HG03108 (cell line): ENCODE measurements at regions not wholly inside any gene's neighbourhood (a gene's known extent, or its start where the extent isn't known, plus 50 kb on each side); places are given as distances from the start of the nearest gene placed in this dataset.
"Not testable (repeated sequence)": the region's sequence is repeated elsewhere in the genome, so short reads cannot be mapped to it uniquely, and the experiment has no call there.

Source experiments
- ATAC-seq: cut with Tn5 transposase; IDR thresholded peaks from one replicate; pipeline ENCODE4 v1.9.1; 2021; ENCODE audit warnings: moderate library complexity; ENCODE audit not compliant: unreplicated experiment

DNA sequence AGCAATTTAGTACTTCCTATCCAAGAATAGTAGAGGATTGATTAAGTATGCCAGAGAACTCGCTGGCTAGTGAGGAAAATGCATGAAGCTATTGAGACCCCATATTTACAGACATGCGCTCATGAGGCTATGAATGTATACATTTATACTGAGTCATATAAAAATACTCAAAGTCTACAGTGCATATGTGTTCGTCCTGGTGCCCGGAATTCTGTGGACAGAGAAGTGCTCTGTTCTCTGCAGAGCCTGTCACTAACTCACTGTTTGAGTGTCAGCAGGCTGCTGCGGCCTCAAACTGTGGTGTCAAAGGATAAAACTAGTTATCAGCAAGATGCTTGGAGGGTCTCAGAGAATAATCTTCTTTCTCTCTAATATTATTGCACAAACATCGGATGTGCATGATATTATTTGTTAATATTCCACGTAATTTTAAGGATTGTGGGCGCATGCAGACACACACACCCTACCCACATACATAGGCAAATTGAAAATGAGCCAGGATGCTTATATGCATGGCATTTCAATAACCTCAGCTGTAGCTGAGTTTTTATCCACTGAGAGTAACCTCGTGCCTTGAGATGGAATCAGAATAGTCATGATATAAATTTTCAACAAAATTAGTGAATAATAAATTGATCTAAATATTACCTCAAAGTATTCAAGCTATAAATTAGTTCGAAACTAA lies 50.0 kb upstream of the TSC22D2 start:
- no peak for ATAC-seq

GRCh38 chr3:150357140-150357539 lies 51.0 kb upstream of the TSC22D2 start:
- no peak for ATAC-seq

DNA sequence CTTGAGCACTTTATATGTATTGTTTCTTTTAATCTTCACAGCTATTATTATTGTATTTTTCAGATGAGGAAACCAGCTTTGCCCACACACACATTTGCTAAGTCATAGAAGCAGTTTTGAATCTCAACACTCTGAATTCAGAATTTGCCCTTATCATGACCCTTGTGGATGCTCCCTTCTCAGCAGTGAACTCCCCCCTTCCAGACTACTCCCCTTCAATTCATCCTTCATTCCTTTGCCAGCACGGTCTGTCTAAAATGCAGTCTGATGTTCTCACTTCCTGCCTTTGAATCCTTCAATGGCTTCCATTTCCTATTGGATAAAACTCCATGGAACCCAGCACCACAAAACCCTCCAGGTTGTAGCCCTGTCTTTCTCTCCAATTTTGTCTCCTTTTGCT lies 52.5 kb upstream of the TSC22D2 start:
- ATAC-seq = no peak

GRCh38 chr3:150352931-150353330 lies 55.2 kb upstream of the TSC22D2 start:
- no peak for ATAC-seq

- no peak for ATAC-seq
Measured at GRCh38 chr3:150351398-150351797, 56.7 kb upstream of the TSC22D2 start.

GRCh38 chr3:150349314-150350097 lies 58.6 kb upstream of the TSC22D2 start:
- ATAC-seq = no peak

- no peak for ATAC-seq
Measured at GRCh38 chr3:150348500-150348899, 59.6 kb upstream of the TSC22D2 start.

GRCh38 chr3:150346981-150347863 lies 60.9 kb upstream of the TSC22D2 start:
- ATAC-seq = no peak

GRCh38 chr3:150346266-150346665 lies 61.8 kb upstream of the TSC22D2 start:
- no peak for ATAC-seq

- no peak for ATAC-seq
Measured at GRCh38 chr3:150345021-150345538, 63.0 kb upstream of the TSC22D2 start.

DNA sequence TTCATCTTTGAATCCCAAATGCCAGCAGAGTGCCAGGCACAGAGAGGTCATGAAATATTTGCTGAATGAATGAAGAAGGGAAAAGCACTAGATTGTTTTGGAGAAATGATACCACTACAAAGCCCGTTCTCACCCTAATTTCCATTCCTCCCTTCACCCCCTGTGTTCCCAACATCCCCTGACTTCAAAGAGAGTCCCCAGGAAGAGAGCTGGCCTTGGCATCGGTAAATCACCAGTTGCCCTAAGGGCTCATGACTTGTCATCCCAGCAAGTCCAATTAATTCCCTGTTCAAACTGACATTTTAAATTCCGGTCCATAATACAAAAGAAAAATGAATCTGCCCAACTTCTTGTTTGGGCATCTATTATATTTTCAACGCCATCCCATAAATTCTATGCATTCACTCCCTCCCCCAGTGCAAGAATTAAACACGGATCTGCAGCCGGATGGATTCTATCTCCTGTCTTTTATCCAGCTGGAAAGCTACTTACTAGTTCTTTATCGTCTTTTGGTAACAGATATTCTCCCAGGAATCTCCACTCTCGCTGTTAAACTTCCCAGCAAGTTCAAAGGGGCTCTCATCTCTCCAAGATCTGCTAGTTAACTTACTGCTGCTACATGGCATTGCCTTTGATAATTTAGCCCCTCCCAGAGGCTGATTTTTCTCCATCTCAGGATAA lies 63.9 kb upstream of the TSC22D2 start:
- ATAC-seq = no peak

- ATAC-seq = no peak
Measured at GRCh38 chr3:150342896-150343467, 65.1 kb upstream of the TSC22D2 start.

DNA sequence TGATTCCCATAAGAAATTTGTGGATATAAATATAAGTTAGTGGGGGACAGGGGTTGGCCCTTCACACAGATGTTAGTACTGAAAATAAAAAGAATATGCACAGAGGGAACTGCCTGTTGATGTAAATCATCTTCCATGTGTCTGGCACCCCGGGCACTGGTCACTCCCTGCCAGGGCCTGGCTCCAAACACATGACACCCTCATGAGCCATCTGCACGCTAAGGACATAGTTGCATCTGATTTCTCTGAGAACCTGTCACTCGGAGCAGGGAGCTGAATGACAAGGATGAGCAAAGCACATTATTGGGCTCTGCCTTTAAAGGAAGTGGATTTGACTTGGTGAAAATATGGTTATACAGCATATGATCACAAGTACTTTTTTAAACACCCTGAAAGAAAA lies 66.2 kb upstream of the TSC22D2 start:
- ATAC-seq = no peak

DNA sequence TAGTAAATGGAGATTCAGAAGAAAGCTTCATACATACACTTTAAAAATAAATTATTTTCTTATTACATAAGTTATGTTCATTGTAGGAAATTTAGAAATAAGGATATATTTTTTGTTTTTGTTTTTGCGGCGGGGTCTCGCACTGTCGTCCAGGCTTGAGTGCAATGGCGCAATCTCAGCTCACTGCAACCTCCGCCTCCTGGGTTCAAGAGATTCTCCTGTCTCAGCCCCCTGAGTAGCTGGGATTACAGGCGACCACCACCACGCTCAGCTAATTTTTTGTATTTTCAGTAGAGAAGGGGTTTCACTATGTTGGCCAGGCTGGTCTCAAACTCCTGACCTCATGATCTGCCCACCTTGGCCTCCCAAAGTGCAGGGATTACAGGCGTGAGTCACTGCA lies 71.7 kb upstream of the TSC22D2 start:
- not testable (repeated sequence) for ATAC-seq

GRCh38 chr3:150335631-150336030 lies 72.5 kb upstream of the TSC22D2 start:
- no peak for ATAC-seq

GRCh38 chr3:150334974-150335373 lies 73.1 kb upstream of the TSC22D2 start:
- no peak for ATAC-seq

GRCh38 chr3:150333477-150333876 lies 74.6 kb upstream of the TSC22D2 start:
- no peak for ATAC-seq

GRCh38 chr3:150331978-150332568 lies 76.0 kb upstream of the TSC22D2 start:
- ATAC-seq = no peak

- ATAC-seq = no peak
Measured at GRCh38 chr3:150330872-150331271, 77.2 kb upstream of the TSC22D2 start.

DNA sequence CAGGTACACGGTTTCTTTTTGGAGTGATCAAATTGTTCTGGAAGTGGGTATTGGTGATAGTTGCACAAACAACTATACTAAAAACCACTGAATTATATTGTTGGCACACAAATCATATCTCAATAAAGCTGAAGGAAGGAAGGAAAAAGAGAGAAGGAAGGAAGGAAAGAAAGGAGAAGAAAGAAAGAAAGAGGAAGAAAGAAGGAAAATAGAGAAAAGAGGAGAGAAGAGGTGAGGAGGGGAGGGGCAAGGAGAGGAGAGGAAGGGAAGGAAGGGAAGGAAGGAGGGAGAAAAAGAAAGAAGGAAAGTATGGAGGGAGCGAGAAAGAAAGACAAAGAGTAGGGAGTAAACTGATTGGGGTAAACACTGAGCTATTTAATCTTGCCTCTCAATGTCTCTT lies 77.9 kb upstream of the TSC22D2 start:
- no peak for ATAC-seq
